NT2/D1 (cell line): ENCODE measurements at regions not wholly inside any gene's neighbourhood (a gene's known extent, or its start where the extent isn't known, plus 50 kb on each side); places are given as distances from the start of the nearest gene placed in this dataset.

Experiments
- SUZ12 ChIP-seq: IDR thresholded peaks from 2 replicates; pipeline ENCODE4 v1.6.1; 2011; ENCODE audit not compliant: insufficient read length, insufficient read depth; ENCODE audit errors: extremely low read depth
- ZNF274 ChIP-seq: IDR thresholded peaks from 2 replicates; pipeline ENCODE4 v1.6.1; 2011; ENCODE audit warnings: mild to moderate bottlenecking, low read depth, low read length

DNA sequence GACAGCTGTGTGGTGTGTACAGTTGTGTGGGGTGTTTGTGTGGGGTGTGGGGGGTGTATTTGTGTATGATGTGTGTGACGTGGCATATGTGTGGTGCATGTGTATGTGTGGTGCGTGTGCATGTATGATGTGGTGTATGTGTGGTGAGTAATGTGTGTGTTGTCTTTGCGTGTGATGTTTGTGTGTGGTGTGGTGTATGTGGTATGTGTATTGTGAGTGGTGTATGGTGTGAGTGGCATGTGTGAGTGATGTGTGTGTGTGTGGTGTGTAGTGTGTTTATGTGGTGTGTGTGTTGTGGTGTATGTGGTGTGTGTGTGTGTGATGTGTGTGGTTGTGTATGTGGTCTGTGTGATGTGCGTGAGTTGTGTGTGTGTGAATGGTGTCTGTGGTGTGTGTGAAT lies 191.1 kb downstream of the MELK start:
- TF ChIP-seq SUZ12 (no peak), ZNF274 (no peak)
